Stimulated activated CD8-positive, alpha-beta memory T cell treated with anti-CD3 and anti-CD28 coated beads, Interleukin-2, amount 100 ng/mL, for 48 hours (primary cell): ENCODE measurements at regions not wholly inside any gene's neighbourhood (a gene's known extent, or its start where the extent isn't known, plus 50 kb on each side); places are given as distances from the start of the nearest gene placed in this dataset.
"Not testable (repeated sequence)": the region's sequence is repeated elsewhere in the genome, so short reads cannot be mapped to it uniquely, and the experiment has no call there.

Experiments used
- DNase-seq, 2 donors: peaks; one replicate each; pipeline ENCODE4 v3.0.0-alpha.2; 2020; ENCODE audit warnings: low read depth in 2 of 2

- DNase-seq = not testable (repeated sequence)
Observed at GRCh38 chr5:71822065-71822464, 103.0 kb downstream of the CARTPT start.

- DNase-seq = no peak
Observed at GRCh38 chr5:71825992-71826391, 106.9 kb downstream of the CARTPT start.

- DNase-seq = no peak
Observed at GRCh38 chr5:71828291-71829040, 109.4 kb downstream of the CARTPT start.

GRCh38 chr5:71829206-71829605, 110.1 kb downstream of the CARTPT start:
- no peak for DNase-seq

GRCh38 chr5:71830681-71831539, 111.8 kb downstream of the CARTPT start:
- DNase-seq = no peak

- no peak for DNase-seq
Observed at GRCh38 chr5:71832812-71833715, 114.0 kb downstream of the CARTPT start.

GRCh38 chr5:71834601-71835000, 115.5 kb downstream of the CARTPT start:
- DNase-seq = no peak

GRCh38 chr5:71836084-71836483, 117.0 kb downstream of the CARTPT start:
- no peak for DNase-seq

GRCh38 chr5:71836559-71837112, 117.6 kb downstream of the CARTPT start:
- DNase-seq = no peak

- no peak for DNase-seq
Observed at GRCh38 chr5:71838286-71838685, 119.2 kb downstream of the CARTPT start.

GRCh38 chr5:71839096-71839884, 120.2 kb downstream of the CARTPT start:
- no peak for DNase-seq

- DNase-seq = no peak
Observed at GRCh38 chr5:71841107-71841506, 122.0 kb downstream of the CARTPT start.

GRCh38 chr5:71843111-71843510, 124.0 kb downstream of the CARTPT start:
- DNase-seq = no peak

GRCh38 chr5:71844862-71845261, 125.8 kb downstream of the CARTPT start:
- no peak for DNase-seq

GRCh38 chr5:71859515-71859914, 140.4 kb downstream of the CARTPT start:
- no peak for DNase-seq

- no peak for DNase-seq
Observed at GRCh38 chr5:71860048-71860447, 141.0 kb downstream of the CARTPT start.

- no peak for DNase-seq
Observed at GRCh38 chr5:71861682-71862081, 142.6 kb downstream of the CARTPT start.

GRCh38 chr5:71862087-71862486, 143.0 kb downstream of the CARTPT start:
- DNase-seq = no peak

- DNase-seq = no peak
Observed at GRCh38 chr5:71862507-71863060, 143.5 kb downstream of the CARTPT start.
